Activated T-helper 1 cell treated with anti-CD3 and anti-CD28 coated beads, Interleukin-2, amount 50 U/mL, for 16 hours (primary cell): ENCODE measurements at regions not wholly inside any gene's neighbourhood (a gene's known extent, or its start where the extent isn't known, plus 50 kb on each side); places are given as distances from the start of the nearest gene placed in this dataset.
"Not testable (repeated sequence)": the region's sequence is repeated elsewhere in the genome, so short reads cannot be mapped to it uniquely, and the experiment has no call there.

ENCODE experiments used
- DNase-seq, 2 donors: peaks; one replicate each; pipeline ENCODE4 v3.0.0-alpha.2; 2020; ENCODE audit warnings: low read depth in 1 of 2, low spot score in 1 of 2

DNA sequence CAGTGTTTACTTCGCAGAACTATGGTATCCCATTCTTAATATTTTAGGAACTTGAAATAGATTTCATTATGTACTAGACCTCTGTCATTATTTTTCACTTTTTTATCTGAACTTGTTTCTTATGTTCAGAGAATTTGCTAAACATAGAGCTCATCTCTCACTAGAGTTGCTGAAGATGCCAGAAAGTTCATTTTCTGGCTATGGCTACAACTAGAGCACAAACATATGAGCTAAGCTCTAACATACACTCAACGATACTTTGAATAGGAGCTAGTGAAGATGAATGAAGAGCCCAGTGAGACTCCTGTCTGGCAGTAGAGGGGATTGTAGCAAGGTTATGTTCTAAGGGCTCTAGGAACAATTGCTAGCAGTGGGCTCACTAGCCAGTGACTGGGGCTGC, 582.2 kb downstream of the KIF4B start:
- no peak for DNase-seq

DNA sequence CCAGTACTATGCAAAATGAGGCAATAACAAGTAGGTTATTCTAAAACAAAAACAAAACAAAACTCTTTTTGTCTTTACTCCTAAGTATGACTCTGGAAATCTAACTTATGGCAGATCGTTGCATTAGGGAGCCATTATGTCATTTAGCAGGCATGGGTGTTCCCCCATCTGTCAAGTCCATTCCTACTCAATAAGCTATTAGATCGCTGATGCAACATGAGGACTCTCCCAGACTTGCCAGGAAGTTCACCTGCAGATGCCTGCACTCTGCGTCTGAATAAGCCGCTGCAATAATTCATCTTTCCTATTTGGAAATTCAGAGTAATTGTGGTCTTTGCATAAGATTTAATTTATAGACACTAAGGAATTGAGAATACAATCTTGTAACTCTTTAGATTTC, 585.0 kb downstream of the KIF4B start:
- DNase-seq: no peak

DNA sequence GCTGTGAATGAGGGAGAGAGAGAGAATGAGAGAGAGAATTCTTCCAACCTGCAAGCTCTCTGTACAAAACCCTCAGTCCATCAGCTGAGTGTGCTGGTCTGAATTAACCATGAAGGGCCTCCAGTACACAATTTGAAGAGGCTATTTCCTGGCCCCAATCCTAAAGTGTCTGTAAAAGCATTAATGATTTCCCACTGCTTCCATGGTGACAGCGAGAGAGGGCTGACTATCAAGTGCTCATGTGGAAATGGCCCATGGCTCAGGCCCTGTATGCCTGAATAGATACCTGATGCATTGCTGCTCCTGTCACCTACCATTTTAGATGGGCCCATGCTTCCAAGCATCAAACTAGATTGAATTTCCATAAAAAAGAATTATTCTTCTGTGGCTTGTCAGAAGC, 592.4 kb downstream of the KIF4B start:
- DNase-seq: no peak

DNA sequence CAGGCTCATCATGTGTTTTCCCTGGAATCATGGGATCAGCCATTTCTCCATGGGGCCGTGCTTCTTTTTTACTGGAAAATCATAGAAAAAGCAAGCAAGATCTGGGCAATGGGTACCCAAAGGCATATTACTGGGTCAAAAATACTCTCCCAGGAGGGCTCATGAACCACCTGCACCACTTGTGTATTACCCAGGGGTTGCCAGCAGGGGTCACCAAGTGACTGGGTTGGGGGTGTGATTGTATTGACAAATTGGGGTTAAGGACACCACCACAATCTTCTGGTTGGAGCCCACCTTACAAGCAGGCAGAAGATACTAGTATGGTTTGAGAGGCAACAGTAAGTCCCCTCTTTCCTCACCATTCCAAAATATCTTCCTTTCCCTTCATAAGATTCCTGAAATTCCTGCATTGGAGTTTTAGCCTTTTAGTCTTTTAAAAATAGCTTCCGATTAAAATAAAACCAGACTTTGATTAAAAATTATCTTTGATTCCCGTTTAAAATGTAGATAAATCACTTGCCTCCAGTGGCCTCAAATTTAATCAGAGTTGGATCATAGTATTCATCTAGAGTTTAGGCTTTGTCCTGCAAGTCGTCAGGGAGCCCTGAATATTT, 603.3 kb downstream of the KIF4B start:
- peak in 1 of 2 donors; percentile 2 for DNase-seq

DNA sequence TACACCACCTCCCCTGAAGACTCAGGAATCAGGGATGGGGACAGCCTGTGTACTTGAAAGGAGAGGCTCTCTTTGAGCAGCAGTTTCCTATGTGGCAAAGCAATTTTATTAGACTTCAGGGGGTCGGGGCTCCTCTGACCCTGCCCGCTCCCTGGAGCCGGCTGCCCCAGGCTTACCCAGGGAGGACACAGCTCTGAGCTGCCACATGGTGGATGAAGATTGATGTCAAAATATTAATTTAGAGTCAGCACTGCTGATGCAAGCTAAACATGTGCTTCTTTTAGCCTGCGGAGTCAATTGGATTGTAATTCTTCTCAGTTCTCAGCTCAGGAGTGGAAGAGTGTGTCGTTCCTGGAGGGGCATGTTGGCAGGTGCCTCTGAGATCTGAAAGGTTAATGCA, 606.1 kb downstream of the KIF4B start:
- no peak for DNase-seq

DNA sequence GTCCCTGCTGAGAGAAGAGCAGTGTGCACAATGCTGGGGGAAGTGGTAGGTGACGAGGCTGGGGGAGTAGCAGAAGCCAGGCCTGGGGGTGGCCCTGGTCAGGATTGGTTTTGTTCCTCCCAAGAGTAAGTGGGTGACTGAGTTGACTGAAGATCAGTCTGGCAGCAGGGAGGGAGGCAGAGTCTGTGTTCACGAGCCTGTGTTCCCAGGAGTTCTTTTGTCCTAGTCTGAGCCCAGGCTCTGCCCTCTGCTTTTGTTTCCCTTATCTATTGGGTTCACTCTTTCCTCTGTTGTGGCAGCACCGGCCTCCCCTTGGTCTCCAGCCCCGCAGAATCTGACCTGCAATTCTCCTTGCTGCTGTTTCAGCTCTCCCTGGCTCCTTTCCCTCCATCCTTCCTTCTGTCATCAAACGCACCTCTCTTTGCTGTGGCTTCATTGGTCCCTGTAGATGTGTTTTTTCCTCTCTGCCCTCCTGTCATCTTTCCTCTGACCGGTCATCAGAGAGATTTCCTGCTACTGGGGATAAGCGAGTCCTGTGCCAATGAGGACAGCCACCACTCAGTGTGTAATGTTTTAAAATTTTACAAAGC, 607.4 kb downstream of the KIF4B start:
- no peak for DNase-seq

DNA sequence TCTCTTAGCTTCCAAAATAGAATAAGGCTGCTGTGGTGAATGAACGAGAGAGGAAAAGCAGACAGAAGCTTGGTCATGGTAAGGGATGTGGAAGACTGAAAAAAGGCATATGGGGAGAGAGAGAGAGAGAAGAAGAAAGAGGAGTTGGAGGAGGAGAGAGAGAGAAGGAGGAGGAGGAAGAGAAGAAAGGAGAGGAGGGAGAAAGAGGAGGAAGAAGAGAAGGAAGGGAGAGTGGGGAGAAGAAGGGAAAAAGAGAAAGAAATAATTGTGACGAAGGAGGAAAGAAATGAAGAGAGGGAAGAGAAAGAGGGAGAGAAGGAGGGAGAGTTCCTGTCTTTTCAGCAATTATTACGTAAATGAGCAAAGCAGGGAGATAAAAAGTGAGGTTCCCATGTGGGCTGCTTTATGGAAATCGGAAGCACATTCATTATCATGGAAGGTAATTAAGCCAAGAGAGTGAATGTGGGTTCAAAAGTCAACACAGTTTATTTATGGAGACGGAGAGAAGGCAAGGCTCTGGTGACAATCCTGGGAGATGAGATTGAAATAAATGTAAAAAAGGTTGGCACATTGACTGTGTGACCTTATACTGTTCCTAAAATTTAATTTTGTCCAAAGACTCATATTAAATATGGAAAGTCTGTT, 611.2 kb downstream of the KIF4B start:
- DNase-seq: no peak

DNA sequence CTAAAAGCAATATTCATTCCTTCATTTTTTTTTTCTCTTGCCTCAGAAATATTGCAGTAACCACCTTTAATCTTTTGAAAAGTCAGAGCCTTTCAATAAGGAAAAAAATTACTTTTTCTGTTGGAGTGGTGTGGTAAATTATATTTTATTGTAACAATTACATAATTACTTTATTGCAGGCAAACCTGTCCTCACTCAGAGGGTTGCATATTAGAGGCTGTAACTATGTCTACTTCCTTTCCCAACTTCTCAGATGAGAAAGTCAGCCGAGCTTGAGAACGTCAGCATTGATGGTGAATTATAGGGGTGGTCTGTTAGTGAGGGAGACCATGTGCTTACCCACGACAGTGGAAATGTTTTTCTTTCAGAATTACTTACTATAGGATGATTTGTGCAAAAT, 611.8 kb downstream of the KIF4B start:
- no peak for DNase-seq

DNA sequence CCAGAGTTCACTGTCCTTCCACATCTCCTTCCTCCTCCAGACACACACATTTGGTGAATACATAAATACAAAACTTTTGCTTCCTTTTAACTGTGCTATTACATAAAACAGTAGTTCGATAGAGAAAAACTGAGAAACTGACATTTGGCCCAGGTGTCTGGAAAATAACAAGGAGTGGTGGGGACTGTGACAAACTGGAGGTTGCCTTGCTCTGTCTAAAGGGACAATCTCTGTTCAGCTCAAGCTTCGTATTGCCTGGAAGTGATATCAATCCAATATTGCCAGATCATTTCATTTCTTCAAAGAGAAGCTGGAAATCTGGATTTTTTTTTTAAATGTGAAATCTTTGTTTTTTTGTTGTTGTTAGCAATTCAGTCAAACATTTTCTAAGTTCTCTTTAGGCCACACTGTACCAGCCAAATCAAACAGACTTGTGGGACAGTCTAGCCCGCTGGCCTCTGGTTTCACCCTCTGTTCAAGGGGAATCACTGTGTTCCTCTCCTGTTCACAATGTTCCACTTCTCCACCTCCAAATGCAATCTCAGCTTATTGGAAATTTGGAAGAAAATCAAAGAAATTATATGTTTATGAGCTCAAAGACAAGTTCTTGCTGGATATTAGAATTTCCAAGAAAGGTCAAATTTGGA, 612.5 kb downstream of the KIF4B start:
- no peak for DNase-seq

DNA sequence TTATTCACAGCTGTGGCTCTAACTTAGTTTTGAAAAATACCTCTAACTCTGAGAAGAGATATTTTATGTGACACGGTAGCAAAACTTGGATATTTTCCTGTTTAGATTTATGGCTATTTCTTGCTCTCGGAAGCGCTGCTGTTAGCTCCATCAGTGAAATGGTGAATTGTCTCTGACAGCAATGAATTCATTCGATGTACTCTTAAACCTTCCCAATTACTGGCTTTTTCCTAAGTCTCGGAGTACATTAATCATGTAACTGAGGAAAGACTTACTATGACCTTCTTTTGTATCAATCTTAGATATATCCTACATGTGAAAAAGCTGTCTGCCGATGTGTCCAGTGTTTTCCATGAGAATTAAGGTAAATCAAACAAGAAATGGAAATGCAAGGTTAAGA, 613.0 kb downstream of the KIF4B start:
- DNase-seq: no peak

DNA sequence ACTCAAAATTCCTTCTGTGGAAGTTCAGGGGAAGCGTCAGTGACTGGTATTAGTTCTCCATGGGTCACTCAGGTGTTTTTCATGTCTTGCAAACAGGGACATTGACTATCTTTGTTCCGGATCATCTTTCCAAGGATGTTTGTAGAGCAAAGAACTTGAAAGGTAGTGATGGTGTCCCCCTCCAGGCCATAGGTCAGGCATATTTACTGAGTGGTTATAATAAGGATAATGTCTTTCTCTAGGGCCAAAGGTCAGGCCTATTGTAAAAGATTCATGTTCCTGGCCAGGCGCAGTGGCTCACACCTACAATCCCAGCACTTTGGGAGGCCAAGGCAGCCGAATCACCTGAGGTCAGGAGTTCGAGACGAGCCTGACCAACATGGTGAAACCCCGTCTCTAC, 614.8 kb downstream of the KIF4B start:
- DNase-seq: no peak

DNA sequence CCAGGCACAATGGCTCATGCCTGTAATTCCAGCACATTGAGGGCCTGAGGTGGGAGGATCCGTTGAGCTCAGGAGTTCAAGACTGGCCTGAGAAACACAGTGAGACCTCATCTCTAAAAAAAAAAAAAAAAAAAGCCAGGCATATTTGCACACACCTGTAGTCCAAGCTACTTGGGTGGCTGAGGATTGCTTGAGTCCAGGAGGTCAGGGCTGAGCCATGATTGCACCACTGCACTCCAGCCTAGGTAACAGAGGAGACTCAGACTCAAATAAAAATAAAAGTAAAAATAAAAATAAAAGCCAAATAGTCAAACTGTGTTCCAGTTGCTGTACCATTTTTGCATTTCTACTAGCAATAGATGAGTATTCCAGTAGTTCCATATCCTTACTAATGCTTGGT, 616.0 kb downstream of the KIF4B start:
- no peak for DNase-seq

DNA sequence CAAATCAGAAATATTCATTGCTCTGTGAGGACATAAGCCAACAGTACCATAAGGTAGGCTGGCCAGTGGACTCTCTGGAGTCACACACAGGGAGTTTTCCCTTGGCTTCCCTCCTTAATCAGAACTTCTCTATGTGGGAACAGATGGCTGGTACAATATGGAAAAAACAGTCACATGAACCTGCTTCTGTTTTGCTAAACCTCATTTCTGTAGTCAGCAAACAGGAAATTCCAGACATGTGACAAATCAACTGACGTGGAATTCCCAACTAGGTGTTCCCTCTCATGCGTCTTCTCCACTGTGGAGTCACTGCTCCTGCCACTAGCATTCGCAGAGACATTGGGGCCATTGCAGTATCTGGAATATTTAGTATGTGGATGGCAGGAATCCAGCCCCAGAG, 617.6 kb downstream of the KIF4B start:
- no peak for DNase-seq

DNA sequence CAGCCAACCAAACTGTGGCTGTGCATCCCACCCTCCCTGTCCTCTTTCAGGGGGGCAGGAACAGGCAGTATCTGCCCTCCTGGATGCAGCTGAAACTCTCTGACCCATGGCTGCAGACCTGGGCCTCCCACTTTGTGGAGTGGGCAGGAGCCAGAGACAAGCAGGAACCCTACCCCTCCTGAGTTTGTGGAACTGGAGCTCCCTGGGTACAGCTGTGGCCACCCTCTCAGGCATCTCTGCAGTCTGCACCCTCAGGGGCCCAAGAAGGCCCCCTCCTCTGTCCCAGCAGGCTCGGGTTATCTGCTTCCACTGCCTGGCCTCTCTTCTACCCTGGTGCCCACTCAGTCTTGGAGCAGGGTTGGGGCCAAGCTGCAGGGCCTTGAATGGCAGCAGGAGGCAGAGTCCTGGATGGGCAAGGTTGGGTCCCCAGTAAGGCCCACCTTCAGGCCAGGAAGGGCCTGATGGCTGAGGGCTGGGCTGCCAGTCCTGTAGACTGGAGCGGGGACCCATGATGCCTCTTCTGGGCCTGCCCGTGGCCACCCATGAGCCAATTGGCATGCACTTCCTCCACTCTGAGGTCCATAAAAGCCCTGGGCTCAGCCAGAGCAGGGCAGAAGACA, 619.9 kb downstream of the KIF4B start:
- no peak for DNase-seq

DNA sequence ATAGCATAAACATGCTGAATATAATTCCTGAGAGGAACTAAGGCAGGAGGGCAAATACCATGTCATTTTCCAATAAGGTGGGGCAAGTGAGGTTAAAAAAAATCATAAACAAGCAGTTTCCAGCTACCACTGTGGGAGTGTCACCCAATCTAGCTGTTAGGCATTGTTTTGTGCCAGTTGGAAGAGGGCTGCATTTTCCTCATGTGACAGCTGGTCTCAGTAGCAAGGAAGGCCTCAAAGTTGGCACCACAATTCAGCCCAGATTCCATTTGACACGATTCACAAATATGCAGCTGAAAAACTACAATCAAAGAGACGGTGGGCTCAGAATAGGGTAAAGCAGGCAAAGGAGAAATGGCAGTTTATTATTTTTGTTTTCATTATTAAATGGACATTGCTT, 636.1 kb downstream of the KIF4B start:
- DNase-seq: no peak

DNA sequence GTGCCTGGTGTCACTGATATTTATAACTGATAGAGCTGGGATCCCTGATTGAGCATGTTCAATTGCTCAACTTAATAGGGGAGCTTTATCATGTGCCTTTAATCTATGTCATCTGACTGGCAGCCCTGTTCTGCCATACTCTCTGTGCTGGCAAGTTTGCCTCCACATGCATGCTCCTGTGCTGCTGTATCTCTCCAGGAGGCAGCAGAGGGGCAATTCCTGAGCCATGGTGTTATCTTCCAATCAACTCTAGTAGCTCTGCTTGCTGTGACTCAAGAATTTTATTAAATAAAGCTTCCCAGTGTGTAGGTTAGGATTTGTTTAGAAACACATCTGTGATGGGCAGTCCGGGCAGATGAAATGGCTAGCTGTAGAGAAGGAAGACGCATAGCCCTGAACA, 642.0 kb downstream of the KIF4B start:
- DNase-seq: no peak

DNA sequence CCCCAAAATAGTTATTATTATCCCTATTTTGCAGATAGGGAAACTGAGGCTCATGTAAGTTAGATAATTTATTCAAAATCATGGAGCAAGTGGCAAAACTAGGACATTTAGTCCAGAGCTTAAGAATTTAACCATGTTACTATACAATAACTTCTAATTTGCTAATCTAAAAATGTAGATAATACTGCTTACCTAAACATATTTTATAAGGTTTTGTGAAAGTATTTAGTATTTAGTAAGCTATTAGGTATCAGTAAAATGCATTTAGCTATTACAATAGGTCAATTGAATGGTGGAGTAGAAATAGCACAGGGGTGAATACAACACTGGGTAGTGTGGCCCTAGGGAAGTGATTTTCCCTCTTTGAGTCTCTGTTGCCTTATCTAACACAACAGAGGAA, 648.3 kb downstream of the KIF4B start:
- DNase-seq: no peak

DNA sequence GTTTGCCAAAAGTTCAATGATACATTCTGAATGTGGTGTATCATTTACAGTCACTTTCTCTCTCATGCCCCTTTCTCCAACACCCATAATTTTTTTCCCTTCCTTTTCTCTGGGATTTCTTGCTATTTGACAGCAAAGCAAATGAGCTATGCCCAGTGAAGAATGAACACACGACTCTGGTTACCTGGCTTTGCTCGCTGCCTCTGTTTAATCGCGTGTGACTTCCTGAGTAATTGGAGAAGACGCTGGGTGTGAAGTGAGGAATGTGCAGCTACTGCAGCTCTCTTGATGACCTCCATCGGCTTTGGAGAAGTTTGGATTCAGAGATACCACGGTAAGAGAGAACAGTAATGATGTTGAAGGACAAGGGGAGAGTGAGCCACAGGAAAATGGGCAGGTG, 651.8 kb downstream of the KIF4B start:
- DNase-seq: no peak

DNA sequence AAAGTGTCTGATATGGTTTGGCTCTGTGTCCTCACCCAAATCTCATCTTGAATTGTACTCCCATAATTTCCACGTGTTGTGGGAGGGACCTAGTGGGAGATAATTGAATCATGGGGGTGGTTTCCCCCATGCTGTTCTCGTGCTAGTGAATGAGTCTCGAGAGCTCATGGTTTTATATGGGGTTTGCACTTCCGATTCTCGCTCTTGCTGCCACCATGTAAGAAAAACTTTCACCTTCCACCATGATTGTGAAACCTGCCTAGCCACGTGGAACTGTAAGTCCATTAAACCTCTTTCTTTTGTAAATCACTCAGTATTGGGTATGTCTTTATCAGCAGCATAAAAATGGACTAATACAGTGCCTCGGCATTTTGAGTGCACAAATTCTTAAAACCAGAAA, 655.0 kb upstream of the SGCD start:
- not testable (repeated sequence) for DNase-seq

DNA sequence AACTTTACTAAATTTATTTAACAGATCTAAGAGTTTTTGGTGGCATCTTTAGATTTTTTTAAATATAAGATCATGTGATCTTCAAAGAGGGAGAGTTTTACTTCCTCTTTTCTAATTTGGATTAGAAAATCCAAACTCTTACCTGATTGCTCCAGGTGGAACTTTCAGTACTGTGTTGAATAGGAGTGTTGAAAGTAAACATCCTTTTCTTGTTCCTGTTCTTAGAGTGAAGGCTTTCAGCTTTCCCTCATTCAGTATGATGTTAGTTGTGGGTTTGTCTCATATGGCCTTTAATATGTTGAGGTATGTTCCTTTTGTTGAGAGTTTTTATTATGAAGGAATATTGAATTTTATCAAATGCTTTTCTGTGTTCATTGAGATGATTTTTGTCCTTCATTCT, 650.0 kb upstream of the SGCD start:
- no peak for DNase-seq

DNA sequence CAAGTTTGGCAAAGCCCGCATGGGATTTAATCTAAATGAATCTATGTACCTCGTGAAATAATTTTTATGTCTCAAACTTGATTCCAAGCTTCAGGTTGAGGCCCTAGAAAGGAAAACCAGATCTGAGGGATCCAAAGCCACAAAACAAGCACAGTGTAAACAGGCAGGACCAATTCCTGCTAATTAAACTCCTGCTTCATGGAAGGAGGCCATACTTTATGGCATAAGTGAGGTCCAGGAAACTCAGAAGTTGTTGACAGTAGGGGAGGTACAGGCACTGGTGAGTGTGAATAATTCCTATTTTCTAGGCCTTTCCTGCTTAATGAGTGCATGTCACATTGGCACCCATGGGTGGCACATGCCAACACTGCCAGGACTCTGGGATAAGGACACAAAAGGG, 648.6 kb upstream of the SGCD start:
- DNase-seq: no peak

DNA sequence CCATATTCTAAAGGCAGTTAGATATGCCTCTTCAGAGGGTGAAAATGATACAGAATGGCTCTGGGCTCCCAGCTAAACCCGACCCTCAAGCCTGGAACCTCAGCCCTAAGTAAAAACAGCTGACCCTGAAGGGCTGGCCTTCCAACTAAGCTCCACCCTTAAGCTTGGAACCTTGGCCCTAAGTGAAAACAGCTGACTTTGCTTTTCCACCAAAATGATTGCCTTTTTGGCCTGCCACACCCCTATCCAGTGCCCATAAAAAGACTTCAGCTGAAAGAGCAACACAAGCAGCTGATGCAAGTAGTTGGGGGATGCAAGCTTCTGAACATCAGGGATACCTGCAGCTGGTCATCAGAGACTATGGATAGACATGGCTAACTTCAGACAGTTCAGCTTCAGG, 647.4 kb upstream of the SGCD start:
- DNase-seq: no peak
